ENCODE measurements at regions not wholly inside any gene's neighbourhood (a gene's known extent, or its start where the extent isn't known, plus 50 kb on each side); places are given as distances from the start of the nearest gene placed in this dataset.

- TF ChIP-seq CTCF (IDR thresholded peaks at IDR 0.05) (no peak), POLR2A (IDR thresholded peaks at IDR 0.05) (no peak)
These were observed 109.3 kb upstream of the SNX19 start for GRCh38 chr11:131025421-131026125.
